ENCODE measurements at regions not wholly inside any gene's neighbourhood (a gene's known extent, or its start where the extent isn't known, plus 50 kb on each side); places are given as distances from the start of the nearest gene placed in this dataset.

DNA sequence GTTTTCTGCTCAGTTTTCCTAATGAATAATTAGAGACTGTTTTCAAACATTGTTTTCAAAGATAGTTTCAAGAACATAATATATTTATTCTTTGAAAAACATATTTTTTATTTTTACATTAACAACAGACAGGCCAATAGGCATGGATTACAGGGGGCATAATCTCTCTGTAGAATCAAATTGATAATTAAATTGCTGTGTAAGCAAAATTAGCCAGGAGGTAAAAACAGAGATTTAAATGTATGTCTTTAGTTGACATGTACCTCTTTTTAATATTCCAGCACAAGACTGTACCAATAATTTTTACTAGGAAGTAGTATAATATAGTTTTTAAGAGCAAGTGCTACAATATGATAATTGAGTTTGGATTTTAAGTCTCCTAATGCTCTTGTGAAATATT is 1444.5 kb downstream of the BRINP3 start (continued):
- TF ChIP-seq, protein P1, sequence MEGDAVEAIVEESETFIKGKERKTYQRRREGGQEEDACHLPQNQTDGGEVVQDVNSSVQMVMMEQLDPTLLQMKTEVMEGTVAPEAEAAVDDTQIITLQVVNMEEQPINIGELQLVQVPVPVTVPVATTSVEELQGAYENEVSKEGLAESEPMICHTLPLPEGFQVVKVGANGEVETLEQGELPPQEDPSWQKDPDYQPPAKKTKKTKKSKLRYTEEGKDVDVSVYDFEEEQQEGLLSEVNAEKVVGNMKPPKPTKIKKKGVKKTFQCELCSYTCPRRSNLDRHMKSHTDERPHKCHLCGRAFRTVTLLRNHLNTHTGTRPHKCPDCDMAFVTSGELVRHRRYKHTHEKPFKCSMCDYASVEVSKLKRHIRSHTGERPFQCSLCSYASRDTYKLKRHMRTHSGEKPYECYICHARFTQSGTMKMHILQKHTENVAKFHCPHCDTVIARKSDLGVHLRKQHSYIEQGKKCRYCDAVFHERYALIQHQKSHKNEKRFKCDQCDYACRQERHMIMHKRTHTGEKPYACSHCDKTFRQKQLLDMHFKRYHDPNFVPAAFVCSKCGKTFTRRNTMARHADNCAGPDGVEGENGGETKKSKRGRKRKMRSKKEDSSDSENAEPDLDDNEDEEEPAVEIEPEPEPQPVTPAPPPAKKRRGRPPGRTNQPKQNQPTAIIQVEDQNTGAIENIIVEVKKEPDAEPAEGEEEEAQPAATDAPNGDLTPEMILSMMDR (conservative IDR thresholded peaks at IDR 0.05; ENCODE audit: low read depth in 2 of 2) = no peak

DNA sequence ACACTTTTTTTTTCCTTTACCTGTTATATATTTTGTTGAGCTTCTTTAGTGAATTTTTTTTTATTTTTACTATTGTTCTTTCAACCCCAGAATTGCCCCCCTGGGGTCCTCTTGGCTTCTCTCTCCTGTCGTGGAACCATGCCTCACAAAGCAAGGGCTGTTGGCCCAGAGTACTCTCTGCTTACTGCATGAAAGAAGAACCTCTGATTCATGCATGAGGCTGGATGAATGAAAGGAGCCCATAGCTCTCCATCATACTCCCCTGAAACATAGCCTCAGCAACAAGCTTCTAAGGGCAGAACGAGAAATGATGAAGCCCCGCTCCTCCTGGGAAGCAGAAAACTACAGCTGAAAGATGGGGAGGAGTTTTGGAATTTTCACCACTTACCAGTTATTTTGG is 1441.0 kb downstream of the BRINP3 start:
- ATAC-seq (peak; percentile 73), DNase-seq (ENCODE audit: low spot score) (peak; percentile 21)
- H3K27ac Mint-ChIP-seq = no peak overlapping the region
- H3K36me3 ChIP-seq (ENCODE audit: insufficient read depth) = no peaks in the 10 kb centered on the region
- no peaks in the 10 kb centered on the region for H3F3A ChIP-seq (replicated peaks; ENCODE audit: low read depth)
- H3K4me1 ChIP-seq (ENCODE audit: insufficient read depth) = no peaks in the 10 kb centered on the region
- H3K79me2 ChIP-seq (replicated peaks; ENCODE audit: insufficient read depth) = no peaks in the 10 kb centered on the region
- H3K27me3 ChIP-seq (ENCODE audit: insufficient read depth) = no peaks in the 10 kb centered on the region
- H3K4me1 Mint-ChIP-seq = peaks cover 4% of the 10 kb centered on the region; the same call in 2 of the 3 replicates
- no peak overlapping the region for H3K27ac ChIP-seq (ENCODE audit: low read depth)
- no peak overlapping the region for H3K4me2 ChIP-seq
- H3K4me3 Mint-ChIP-seq = no peak overlapping the region
- H3K9me3 Mint-ChIP-seq = no peaks in the 10 kb centered on the region
- no peaks in the 10 kb centered on the region for H3K27me3 Mint-ChIP-seq (ENCODE audit: insufficient read depth, low read depth, poor library complexity)
- no peaks in the 10 kb centered on the region for H4K20me1 ChIP-seq (replicated peaks; ENCODE audit: insufficient read depth)
- H3K36me3 Mint-ChIP-seq (ENCODE audit: low read depth) = no peaks in the 10 kb centered on the region
- H2AFZ ChIP-seq = no peak overlapping the region; the same call in 1 of the 2 replicates
- no peaks in the 10 kb centered on the region for H3K9me2 ChIP-seq (ENCODE audit: insufficient read depth)
- no peak overlapping the region for H3K4me3 ChIP-seq
- TF ChIP-seq JUNB (IDR thresholded peaks at IDR 0.05; ENCODE audit: unreplicated experiment) (no peak), POLR2AphosphoS5 (IDR thresholded peaks at IDR 0.05; ENCODE audit: low read depth) (no peak), EZH2 (IDR thresholded peaks at IDR 0.05; ENCODE audit: low read depth, unreplicated experiment) (no peak), EZH2phosphoT487 (IDR thresholded peaks at IDR 0.05; ENCODE audit: unreplicated experiment) (no peak), ZNF114 (CRISPR knock-in tag; IDR thresholded peaks at IDR 0.05) (no peak), CREB1 (CRISPR knock-in tag; IDR thresholded peaks at IDR 0.05; ENCODE audit: low read depth) (no peak), STAT1 (IDR thresholded peaks at IDR 0.05; ENCODE audit: unreplicated experiment) (no peak), NANOG (IDR thresholded peaks at IDR 0.05; ENCODE audit: borderline replicate concordance) (no peak)
- TF ChIP-seq, protein P2, sequence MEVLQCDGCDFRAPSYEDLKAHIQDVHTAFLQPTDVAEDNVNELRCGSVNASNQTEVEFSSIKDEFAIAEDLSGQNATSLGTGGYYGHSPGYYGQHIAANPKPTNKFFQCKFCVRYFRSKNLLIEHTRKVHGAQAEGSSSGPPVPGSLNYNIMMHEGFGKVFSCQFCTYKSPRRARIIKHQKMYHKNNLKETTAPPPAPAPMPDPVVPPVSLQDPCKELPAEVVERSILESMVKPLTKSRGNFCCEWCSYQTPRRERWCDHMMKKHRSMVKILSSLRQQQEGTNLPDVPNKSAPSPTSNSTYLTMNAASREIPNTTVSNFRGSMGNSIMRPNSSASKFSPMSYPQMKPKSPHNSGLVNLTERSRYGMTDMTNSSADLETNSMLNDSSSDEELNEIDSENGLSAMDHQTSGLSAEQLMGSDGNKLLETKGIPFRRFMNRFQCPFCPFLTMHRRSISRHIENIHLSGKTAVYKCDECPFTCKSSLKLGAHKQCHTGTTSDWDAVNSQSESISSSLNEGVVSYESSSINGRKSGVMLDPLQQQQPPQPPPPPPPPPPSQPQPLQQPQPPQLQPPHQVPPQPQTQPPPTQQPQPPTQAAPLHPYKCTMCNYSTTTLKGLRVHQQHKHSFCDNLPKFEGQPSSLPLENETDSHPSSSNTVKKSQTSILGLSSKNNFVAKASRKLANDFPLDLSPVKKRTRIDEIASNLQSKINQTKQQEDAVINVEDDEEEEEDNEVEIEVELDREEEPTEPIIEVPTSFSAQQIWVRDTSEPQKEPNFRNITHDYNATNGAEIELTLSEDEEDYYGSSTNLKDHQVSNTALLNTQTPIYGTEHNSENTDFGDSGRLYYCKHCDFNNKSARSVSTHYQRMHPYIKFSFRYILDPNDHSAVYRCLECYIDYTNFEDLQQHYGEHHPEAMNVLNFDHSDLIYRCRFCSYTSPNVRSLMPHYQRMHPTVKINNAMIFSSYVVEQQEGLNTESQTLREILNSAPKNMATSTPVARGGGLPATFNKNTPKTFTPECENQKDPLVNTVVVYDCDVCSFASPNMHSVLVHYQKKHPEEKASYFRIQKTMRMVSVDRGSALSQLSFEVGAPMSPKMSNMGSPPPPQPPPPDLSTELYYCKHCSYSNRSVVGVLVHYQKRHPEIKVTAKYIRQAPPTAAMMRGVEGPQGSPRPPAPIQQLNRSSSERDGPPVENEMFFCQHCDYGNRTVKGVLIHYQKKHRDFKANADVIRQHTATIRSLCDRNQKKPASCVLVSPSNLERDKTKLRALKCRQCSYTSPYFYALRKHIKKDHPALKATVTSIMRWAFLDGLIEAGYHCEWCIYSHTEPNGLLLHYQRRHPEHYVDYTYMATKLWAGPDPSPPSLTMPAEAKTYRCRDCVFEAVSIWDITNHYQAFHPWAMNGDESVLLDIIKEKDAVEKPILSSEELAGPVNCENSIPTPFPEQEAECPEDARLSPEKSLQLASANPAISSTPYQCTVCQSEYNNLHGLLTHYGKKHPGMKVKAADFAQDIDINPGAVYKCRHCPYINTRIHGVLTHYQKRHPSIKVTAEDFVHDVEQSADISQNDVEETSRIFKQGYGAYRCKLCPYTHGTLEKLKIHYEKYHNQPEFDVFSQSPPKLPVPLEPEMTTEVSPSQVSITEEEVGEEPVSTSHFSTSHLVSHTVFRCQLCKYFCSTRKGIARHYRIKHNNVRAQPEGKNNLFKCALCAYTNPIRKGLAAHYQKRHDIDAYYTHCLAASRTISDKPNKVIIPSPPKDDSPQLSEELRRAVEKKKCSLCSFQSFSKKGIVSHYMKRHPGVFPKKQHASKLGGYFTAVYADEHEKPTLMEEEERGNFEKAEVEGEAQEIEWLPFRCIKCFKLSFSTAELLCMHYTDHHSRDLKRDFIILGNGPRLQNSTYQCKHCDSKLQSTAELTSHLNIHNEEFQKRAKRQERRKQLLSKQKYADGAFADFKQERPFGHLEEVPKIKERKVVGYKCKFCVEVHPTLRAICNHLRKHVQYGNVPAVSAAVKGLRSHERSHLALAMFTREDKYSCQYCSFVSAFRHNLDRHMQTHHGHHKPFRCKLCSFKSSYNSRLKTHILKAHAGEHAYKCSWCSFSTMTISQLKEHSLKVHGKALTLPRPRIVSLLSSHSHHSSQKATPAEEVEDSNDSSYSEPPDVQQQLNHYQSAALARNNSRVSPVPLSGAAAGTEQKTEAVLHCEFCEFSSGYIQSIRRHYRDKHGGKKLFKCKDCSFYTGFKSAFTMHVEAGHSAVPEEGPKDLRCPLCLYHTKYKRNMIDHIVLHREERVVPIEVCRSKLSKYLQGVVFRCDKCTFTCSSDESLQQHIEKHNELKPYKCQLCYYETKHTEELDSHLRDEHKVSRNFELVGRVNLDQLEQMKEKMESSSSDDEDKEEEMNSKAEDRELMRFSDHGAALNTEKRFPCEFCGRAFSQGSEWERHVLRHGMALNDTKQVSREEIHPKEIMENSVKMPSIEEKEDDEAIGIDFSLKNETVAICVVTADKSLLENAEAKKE (CRISPR knock-in tag; IDR thresholded peaks at IDR 0.05) = no peak
- TF ChIP-seq, protein P1 (conservative IDR thresholded peaks at IDR 0.05; ENCODE audit: low read depth in 2 of 2) = no peak
- TF ChIP-seq, protein P3, sequence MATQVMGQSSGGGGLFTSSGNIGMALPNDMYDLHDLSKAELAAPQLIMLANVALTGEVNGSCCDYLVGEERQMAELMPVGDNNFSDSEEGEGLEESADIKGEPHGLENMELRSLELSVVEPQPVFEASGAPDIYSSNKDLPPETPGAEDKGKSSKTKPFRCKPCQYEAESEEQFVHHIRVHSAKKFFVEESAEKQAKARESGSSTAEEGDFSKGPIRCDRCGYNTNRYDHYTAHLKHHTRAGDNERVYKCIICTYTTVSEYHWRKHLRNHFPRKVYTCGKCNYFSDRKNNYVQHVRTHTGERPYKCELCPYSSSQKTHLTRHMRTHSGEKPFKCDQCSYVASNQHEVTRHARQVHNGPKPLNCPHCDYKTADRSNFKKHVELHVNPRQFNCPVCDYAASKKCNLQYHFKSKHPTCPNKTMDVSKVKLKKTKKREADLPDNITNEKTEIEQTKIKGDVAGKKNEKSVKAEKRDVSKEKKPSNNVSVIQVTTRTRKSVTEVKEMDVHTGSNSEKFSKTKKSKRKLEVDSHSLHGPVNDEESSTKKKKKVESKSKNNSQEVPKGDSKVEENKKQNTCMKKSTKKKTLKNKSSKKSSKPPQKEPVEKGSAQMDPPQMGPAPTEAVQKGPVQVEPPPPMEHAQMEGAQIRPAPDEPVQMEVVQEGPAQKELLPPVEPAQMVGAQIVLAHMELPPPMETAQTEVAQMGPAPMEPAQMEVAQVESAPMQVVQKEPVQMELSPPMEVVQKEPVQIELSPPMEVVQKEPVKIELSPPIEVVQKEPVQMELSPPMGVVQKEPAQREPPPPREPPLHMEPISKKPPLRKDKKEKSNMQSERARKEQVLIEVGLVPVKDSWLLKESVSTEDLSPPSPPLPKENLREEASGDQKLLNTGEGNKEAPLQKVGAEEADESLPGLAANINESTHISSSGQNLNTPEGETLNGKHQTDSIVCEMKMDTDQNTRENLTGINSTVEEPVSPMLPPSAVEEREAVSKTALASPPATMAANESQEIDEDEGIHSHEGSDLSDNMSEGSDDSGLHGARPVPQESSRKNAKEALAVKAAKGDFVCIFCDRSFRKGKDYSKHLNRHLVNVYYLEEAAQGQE (IDR thresholded peaks at IDR 0.05; ENCODE audit: unreplicated experiment) = no peak

Measured in GM23338 (cell line).